OCI-LY1 (cell line): ENCODE measurements at regions not wholly inside any gene's neighbourhood (a gene's known extent, or its start where the extent isn't known, plus 50 kb on each side); places are given as distances from the start of the nearest gene placed in this dataset.

Experiments used
- CTCF ChIP-seq: fragments of 200-600 bp; sonication (generic), shearing (Covaris generic); IDR thresholded peaks from 2 replicates; pipeline ENCODE4 v1.5.1; 2017; ENCODE audit warnings: mild to moderate bottlenecking, antibody characterized with exemption, low read length, moderate library complexity, mixed read lengths
- EZH2 ChIP-seq: fragments of 200-600 bp; sonication (generic), shearing (Covaris generic); IDR thresholded peaks from 2 replicates; pipeline ENCODE4 v1.8.0; 2017; ENCODE audit warnings: borderline replicate concordance, mixed run types, mild to moderate bottlenecking, antibody characterized with exemption, low read length, moderate library complexity, mixed read lengths

- TF ChIP-seq EZH2 (no peak), CTCF (no peak)
Observed at GRCh38 chr3:197425485-197426120, 127.2 kb upstream of the DLG1 start.
